Stimulated activated CD8-positive, alpha-beta memory T cell treated with anti-CD3 and anti-CD28 coated beads, Interleukin-7, amount 100 ng/mL, for 1 hour (primary cell): ENCODE measurements at regions not wholly inside any gene's neighbourhood (a gene's known extent, or its start where the extent isn't known, plus 50 kb on each side); places are given as distances from the start of the nearest gene placed in this dataset.
"Not testable (repeated sequence)": the region's sequence is repeated elsewhere in the genome, so short reads cannot be mapped to it uniquely, and the experiment has no call there.

Experiments
- DNase-seq, 2 donors: peaks; one replicate each; pipeline ENCODE4 v3.0.0-alpha.2; 2020; ENCODE audit warnings: low read depth in 2 of 2

GRCh38 chr5:18325431-18325830 is 691.2 kb downstream of the TAF11L14 start:
- DNase-seq = no peak

- DNase-seq = no peak
Observed at GRCh38 chr5:18329328-18329727, 695.1 kb downstream of the TAF11L14 start.

GRCh38 chr5:18333841-18334240 is 699.6 kb downstream of the TAF11L14 start:
- no peak for DNase-seq

- DNase-seq = no peak
Observed at GRCh38 chr5:18334949-18335348, 700.7 kb downstream of the TAF11L14 start.

GRCh38 chr5:18354828-18355227 is 720.6 kb downstream of the TAF11L14 start:
- DNase-seq = no peak

- no peak for DNase-seq
Observed at GRCh38 chr5:18357486-18357885, 723.2 kb downstream of the TAF11L14 start.

GRCh38 chr5:18366234-18366633 is 732.0 kb downstream of the TAF11L14 start:
- DNase-seq = no peak

GRCh38 chr5:18370531-18370930 is 736.3 kb downstream of the TAF11L14 start:
- no peak for DNase-seq

- no peak for DNase-seq
Observed at GRCh38 chr5:18375641-18376040, 741.4 kb downstream of the TAF11L14 start.

- no peak for DNase-seq
Observed at GRCh38 chr5:18378066-18378465, 743.8 kb downstream of the TAF11L14 start.

- no peak for DNase-seq
Observed at GRCh38 chr5:18379189-18379588, 744.9 kb downstream of the TAF11L14 start.

- DNase-seq = no peak
Observed at GRCh38 chr5:18380729-18381362, 746.6 kb downstream of the TAF11L14 start.

GRCh38 chr5:18393565-18394442 is 759.5 kb downstream of the TAF11L14 start:
- DNase-seq = peak; percentile 1

GRCh38 chr5:18394443-18394804 is 760.2 kb downstream of the TAF11L14 start:
- no peak for DNase-seq

- no peak for DNase-seq
Observed at GRCh38 chr5:18395126-18396110, 761.2 kb downstream of the TAF11L14 start.

- no peak for DNase-seq
Observed at GRCh38 chr5:18397371-18397770, 763.1 kb downstream of the TAF11L14 start.

- DNase-seq = no peak
Observed at GRCh38 chr5:18397891-18398290, 763.6 kb downstream of the TAF11L14 start.

GRCh38 chr5:18399461-18400327 is 765.4 kb downstream of the TAF11L14 start:
- DNase-seq = not testable (repeated sequence)

GRCh38 chr5:18403141-18403540 is 768.9 kb downstream of the TAF11L14 start:
- no peak for DNase-seq

- DNase-seq = no peak
Observed at GRCh38 chr5:18403941-18404438, 769.7 kb downstream of the TAF11L14 start.

- no peak for DNase-seq
Observed at GRCh38 chr5:18420711-18421110, 786.5 kb downstream of the TAF11L14 start.
